ENCODE measurements at regions not wholly inside any gene's neighbourhood (a gene's known extent, or its start where the extent isn't known, plus 50 kb on each side); places are given as distances from the start of the nearest gene placed in this dataset.

GRCh38 chr18:30361864-30362540 is 680.5 kb downstream of the DSC3 start:
- no peak for DNase-seq (ENCODE audit: low read depth, low spot score)
- ChIA-PET POLR2A (no interaction called here), CTCF (no interaction called here)
- Histone ChIP-seq H3K4me3 (ENCODE audit: low read depth, low read length) (no peak overlapping the region), H3K27ac (ENCODE audit: low read depth, low read length) (no peak overlapping the region), H3K9me3 (ENCODE audit: control insufficient read depth, insufficient read depth, low read length) (peaks cover 12% of the 10 kb centered on the region), H3K27me3 (ENCODE audit: control insufficient read depth, insufficient read depth, low read length) (no peaks in the 10 kb centered on the region)
- TF ChIP-seq, protein P1, sequence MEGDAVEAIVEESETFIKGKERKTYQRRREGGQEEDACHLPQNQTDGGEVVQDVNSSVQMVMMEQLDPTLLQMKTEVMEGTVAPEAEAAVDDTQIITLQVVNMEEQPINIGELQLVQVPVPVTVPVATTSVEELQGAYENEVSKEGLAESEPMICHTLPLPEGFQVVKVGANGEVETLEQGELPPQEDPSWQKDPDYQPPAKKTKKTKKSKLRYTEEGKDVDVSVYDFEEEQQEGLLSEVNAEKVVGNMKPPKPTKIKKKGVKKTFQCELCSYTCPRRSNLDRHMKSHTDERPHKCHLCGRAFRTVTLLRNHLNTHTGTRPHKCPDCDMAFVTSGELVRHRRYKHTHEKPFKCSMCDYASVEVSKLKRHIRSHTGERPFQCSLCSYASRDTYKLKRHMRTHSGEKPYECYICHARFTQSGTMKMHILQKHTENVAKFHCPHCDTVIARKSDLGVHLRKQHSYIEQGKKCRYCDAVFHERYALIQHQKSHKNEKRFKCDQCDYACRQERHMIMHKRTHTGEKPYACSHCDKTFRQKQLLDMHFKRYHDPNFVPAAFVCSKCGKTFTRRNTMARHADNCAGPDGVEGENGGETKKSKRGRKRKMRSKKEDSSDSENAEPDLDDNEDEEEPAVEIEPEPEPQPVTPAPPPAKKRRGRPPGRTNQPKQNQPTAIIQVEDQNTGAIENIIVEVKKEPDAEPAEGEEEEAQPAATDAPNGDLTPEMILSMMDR (IDR thresholded peaks at IDR 0.05; ENCODE audit: low read depth, low read length): no peak

DNA sequence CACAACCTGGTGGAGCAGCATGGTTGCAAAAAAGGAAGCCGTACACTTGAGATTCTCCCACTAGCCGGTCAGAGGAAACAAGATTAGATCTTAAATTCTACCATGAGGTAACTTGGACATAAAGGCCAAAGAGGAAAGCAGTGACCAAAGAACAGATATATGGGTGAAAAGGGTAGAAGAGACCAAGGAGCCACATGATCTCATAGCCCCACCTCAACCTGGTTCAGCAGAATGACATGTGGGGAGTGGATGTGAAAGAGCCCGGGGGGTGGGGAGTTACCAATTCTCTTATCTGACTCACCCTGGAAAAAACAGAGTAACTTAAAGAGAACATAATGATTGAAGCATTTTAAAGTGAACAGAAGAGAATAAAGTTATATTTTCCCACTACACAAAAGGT is 683.0 kb downstream of the DSC3 start:
- POLR2A ChIA-PET: no interaction called here
- no peak for DNase-seq (ENCODE audit: low read depth, low spot score)
- TF ChIP-seq, protein P1 (IDR thresholded peaks at IDR 0.05; ENCODE audit: low read depth, low read length): no peak
- Histone ChIP-seq H3K9me3 (ENCODE audit: control insufficient read depth, insufficient read depth, low read length) (peaks cover 14% of the 10 kb centered on the region), H3K27me3 (ENCODE audit: control insufficient read depth, insufficient read depth, low read length) (no peaks in the 10 kb centered on the region), H3K4me3 (ENCODE audit: low read depth, low read length) (no peak overlapping the region), H3K27ac (ENCODE audit: low read depth, low read length) (no peak overlapping the region)
- CTCF ChIA-PET: no interaction called here

- DNase-seq (ENCODE audit: low read depth, low spot score): no peak
- peaks cover 15% of the 10 kb centered on the region for H3K9me3 ChIP-seq (ENCODE audit: control insufficient read depth, insufficient read depth, low read length)
- no peak overlapping the region for H3K27ac ChIP-seq (ENCODE audit: low read depth, low read length)
- ChIA-PET POLR2A (no interaction called here), CTCF (no interaction called here)
- TF ChIP-seq, protein P1 (IDR thresholded peaks at IDR 0.05; ENCODE audit: low read depth, low read length): no peak
- H3K4me3 ChIP-seq (ENCODE audit: low read depth, low read length): no peak overlapping the region
- no peaks in the 10 kb centered on the region for H3K27me3 ChIP-seq (ENCODE audit: control insufficient read depth, insufficient read depth, low read length)
These were observed 684.0 kb downstream of the DSC3 start for GRCh38 chr18:30358555-30358954.

DNA sequence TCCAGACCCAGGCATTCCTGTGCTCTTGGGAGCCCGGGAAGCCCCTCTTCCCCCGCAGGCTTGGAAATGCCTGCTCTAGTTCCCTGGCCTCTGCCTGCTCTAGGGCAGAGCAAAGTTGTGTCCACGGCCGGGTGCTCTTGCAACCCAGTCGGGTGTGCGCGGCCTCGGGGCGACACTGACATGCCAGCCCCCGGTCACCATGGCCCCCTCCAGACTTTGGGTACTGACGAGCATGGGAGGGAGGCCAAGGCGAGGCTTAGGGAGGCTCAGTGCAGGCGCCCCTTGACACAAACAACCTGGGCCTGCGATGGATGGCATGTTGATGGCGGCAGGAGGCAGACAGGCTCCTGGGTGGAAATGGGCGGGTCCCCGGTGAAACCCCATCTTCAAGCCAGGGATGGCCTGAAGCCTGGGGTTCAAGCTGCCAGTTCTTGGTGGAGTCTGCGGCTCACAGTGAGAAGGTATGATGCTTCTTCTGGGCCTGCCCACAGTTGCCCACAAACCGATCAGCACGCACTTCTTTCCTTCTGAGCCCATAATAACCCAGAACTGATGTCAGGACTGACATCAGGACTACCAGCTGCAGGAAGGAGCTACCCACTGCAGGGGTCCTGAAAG is 689.9 kb downstream of the DSC3 start:
- TF ChIP-seq, protein P1 (IDR thresholded peaks at IDR 0.05; ENCODE audit: low read depth, low read length): no peak
- DNase-seq (ENCODE audit: low read depth, low spot score): no peak
- H3K4me3 ChIP-seq (ENCODE audit: low read depth, low read length): no peak overlapping the region
- ChIA-PET CTCF (no interaction called here), POLR2A (no interaction called here)
- H3K27me3 ChIP-seq (ENCODE audit: control insufficient read depth, insufficient read depth, low read length): no peaks in the 10 kb centered on the region
- no peak overlapping the region for H3K27ac ChIP-seq (ENCODE audit: low read depth, low read length)
- H3K9me3 ChIP-seq (ENCODE audit: control insufficient read depth, insufficient read depth, low read length): peaks cover 18% of the 10 kb centered on the region

- no peak for DNase-seq (ENCODE audit: low read depth, low spot score)
- H3K4me3 ChIP-seq (ENCODE audit: low read depth, low read length): no peak overlapping the region
- TF ChIP-seq, protein P1 (IDR thresholded peaks at IDR 0.05; ENCODE audit: low read depth, low read length): no peak
- no peaks in the 10 kb centered on the region for H3K27me3 ChIP-seq (ENCODE audit: control insufficient read depth, insufficient read depth, low read length)
- no peak overlapping the region for H3K27ac ChIP-seq (ENCODE audit: low read depth, low read length)
- ChIA-PET POLR2A (no interaction called here), CTCF (no interaction called here)
- H3K9me3 ChIP-seq (ENCODE audit: control insufficient read depth, insufficient read depth, low read length): peaks cover 22% of the 10 kb centered on the region
These were observed 692.3 kb downstream of the DSC3 start for GRCh38 chr18:30350263-30350662.

Data from AG04450 (cell line).